ENCODE measurements at regions not wholly inside any gene's neighbourhood (a gene's known extent, or its start where the extent isn't known, plus 50 kb on each side); places are given as distances from the start of the nearest gene placed in this dataset.

DNA sequence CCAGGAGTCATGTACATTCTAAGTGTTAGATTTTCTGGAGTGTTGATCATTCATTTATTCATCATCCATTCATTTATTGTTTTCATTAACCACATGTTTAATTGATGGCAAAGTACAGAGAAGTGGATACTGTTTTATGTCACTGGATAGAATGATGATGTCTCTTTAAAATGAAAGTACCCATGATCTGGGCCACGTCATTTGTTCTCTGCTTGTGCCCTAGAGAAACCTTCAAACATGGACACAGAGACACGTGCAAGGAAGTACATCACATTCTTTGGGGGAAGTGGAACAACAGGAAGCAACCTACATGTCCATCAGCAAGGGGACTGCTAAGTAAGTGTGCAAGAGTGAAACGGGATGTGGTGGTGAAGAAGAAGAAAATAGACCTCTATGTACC is 75.8 kb upstream of the TSHZ2 start:
- no peak overlapping the region for H3K27ac ChIP-seq
- H3K27me3 ChIP-seq (replicated peaks; ENCODE audit: insufficient read depth): no peaks in the 10 kb centered on the region
- no peak overlapping the region for H3K4me3 ChIP-seq
- H3K9me3 ChIP-seq: no peaks in the 10 kb centered on the region
- H3K4me1 ChIP-seq (replicated peaks): no peaks in the 10 kb centered on the region
- DNase-seq (ENCODE audit: low spot score): no peak
- TF ChIP-seq POLR2AphosphoS5 (IDR thresholded peaks at IDR 0.05): no peak
- no peak for TF ChIP-seq CTCF (IDR thresholded peaks at IDR 0.05)
- no peaks in the 10 kb centered on the region for H3K36me3 ChIP-seq
- WGBS: 44% methylated on average over 3 of the region's 3 CpGs
- intact Hi-C loops (cut with DNase I): no loop called here

DNA sequence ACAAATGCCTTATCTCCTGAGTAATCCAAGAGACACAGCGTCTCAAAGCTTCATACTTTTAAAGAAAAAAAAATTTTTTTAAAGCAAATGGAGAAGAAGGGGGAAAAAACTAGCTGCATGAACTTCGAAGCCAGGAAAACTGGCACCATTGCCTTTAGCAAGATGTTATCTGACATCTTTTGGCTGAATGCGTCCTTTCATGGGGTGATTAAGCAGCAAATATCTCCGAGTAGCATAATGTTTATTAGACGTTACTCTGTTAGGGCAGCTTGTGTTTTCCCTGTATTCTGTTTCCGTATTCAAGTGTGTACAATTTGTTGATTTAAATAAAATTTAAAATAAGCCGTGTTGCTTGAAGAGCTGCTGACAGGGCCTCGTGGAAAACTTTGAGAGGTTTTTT is 76.5 kb upstream of the TSHZ2 start:
- intact Hi-C loops (cut with DNase I): no loop called here
- peak; percentile 21 for DNase-seq (ENCODE audit: low spot score)
- H3K9me3 ChIP-seq: no peaks in the 10 kb centered on the region
- H3K27ac ChIP-seq: no peak overlapping the region
- 11% methylated on average over 8 of the region's 8 CpGs for WGBS
- no peaks in the 10 kb centered on the region for H3K27me3 ChIP-seq (replicated peaks; ENCODE audit: insufficient read depth)
- H3K4me1 ChIP-seq (replicated peaks): no peaks in the 10 kb centered on the region
- no peak overlapping the region for H3K4me3 ChIP-seq
- H3K36me3 ChIP-seq: no peaks in the 10 kb centered on the region
- TF ChIP-seq POLR2A (IDR thresholded peaks at IDR 0.05) (no peak), POLR2AphosphoS5 (IDR thresholded peaks at IDR 0.05) (peak; percentile 18)

- no peak for DNase-seq (ENCODE audit: low spot score)
- H3K4me3 ChIP-seq: no peak overlapping the region
- no peak overlapping the region for H3K27ac ChIP-seq
- intact Hi-C loops (cut with DNase I): no loop called here
- TF ChIP-seq POLR2A (IDR thresholded peaks at IDR 0.05): no peak
- TF ChIP-seq POLR2AphosphoS5 (IDR thresholded peaks at IDR 0.05): no peak
- H3K9me3 ChIP-seq: no peaks in the 10 kb centered on the region
- H3K27me3 ChIP-seq (replicated peaks; ENCODE audit: insufficient read depth): no peaks in the 10 kb centered on the region
- WGBS: 19% methylated on average over 7 of the region's 7 CpGs
- H3K36me3 ChIP-seq: no peaks in the 10 kb centered on the region
- no peaks in the 10 kb centered on the region for H3K4me1 ChIP-seq (replicated peaks)
These were observed 76.9 kb upstream of the TSHZ2 start for GRCh38 chr20:52895235-52895634.

DNA sequence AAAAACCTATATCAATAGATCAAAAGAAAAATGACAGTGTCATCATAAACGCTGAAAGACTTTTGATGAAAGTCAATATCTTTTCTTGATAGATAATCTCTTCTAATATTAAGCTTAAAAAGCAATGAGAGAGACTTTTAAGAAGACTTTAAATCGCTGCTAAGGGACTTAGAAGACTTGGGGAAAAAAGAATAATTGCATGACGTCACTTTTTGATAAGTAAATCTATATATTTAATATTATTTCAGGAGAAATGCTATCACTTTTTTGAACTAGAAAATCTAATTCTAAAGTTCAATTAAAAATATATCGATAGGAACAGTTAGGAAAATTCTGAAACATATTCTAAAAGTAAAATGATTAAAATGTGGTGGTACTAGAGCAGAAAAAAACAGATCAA is 78.7 kb upstream of the TSHZ2 start:
- Histone ChIP-seq H3K27ac (no peak overlapping the region), H3K9me3 (no peaks in the 10 kb centered on the region), H3K36me3 (no peaks in the 10 kb centered on the region), H3K4me1 (replicated peaks) (no peaks in the 10 kb centered on the region), H3K27me3 (replicated peaks; ENCODE audit: insufficient read depth) (no peaks in the 10 kb centered on the region), H3K4me3 (no peak overlapping the region)
- WGBS: 93% methylated on average over 4 of the region's 4 CpGs
- TF ChIP-seq CTCF (IDR thresholded peaks at IDR 0.05) (no peak), POLR2AphosphoS5 (IDR thresholded peaks at IDR 0.05) (no peak), POLR2A (IDR thresholded peaks at IDR 0.05) (no peak)
- intact Hi-C loops (cut with DNase I): no loop called here
- no peak for DNase-seq (ENCODE audit: low spot score)

DNA sequence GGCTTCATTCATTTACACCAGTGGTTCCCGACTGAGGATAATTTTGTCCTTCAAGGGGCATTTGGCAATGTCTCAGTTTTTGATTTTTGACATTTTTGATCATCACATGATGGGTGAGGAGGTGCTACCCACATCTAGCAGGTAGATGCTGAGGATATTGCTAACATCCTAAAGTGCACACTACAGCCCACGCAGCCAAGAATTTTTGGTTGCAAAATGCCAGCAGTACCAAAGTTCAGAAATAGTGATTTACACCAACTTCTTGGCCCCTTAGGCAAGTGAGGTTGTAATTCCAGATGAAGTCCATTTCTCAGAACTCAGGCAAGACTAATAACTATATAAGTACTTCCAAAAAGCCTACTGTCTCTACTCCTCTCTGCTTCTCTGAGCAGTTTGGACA is 80.1 kb upstream of the TSHZ2 start:
- intact Hi-C loops (cut with DNase I): no loop called here
- Histone ChIP-seq H3K27me3 (replicated peaks; ENCODE audit: insufficient read depth) (no peaks in the 10 kb centered on the region), H3K9me3 (no peaks in the 10 kb centered on the region), H3K36me3 (no peaks in the 10 kb centered on the region), H3K27ac (no peak overlapping the region), H3K4me3 (no peak overlapping the region), H3K4me1 (replicated peaks) (no peaks in the 10 kb centered on the region)
- 92% methylated on average over 2 of the region's 2 CpGs for WGBS
- TF ChIP-seq POLR2AphosphoS5 (IDR thresholded peaks at IDR 0.05) (no peak), CTCF (IDR thresholded peaks at IDR 0.05) (no peak), POLR2A (IDR thresholded peaks at IDR 0.05) (no peak)
- no peak for DNase-seq (ENCODE audit: low spot score)

GRCh38 chr20:52890130-52890529 is 82.0 kb upstream of the TSHZ2 start:
- DNase-seq (ENCODE audit: low spot score): no peak
- Histone ChIP-seq H3K4me3 (no peak overlapping the region), H3K27me3 (replicated peaks; ENCODE audit: insufficient read depth) (no peaks in the 10 kb centered on the region), H3K4me1 (replicated peaks) (no peaks in the 10 kb centered on the region), H3K27ac (no peak overlapping the region), H3K9me3 (no peaks in the 10 kb centered on the region), H3K36me3 (no peaks in the 10 kb centered on the region)
- TF ChIP-seq POLR2AphosphoS5 (IDR thresholded peaks at IDR 0.05): no peak
- TF ChIP-seq POLR2A (IDR thresholded peaks at IDR 0.05): no peak
- no peak for TF ChIP-seq CTCF (IDR thresholded peaks at IDR 0.05)
- intact Hi-C loops (cut with DNase I): no loop called here
- WGBS: 83% methylated on average over 3 of the region's 3 CpGs

Data from prostate gland (tissue), 2 donors.